IMR-90 (cell line): ENCODE measurements at regions not wholly inside any gene's neighbourhood (a gene's known extent, or its start where the extent isn't known, plus 50 kb on each side); places are given as distances from the start of the nearest gene placed in this dataset.

Experiments used
- ATAC-seq: fragments of 200-7000 bp; cut with Tn5 transposase; 2 replicates; pipeline ENCODE4 v1.9.1; 2020; ENCODE audit warnings: low read depth, mild to moderate bottlenecking, moderate library complexity
- BruUV-seq: library from RNA; stranded (reverse); fragments of 400-500 nt; replicated peaks from 2 replicates; lab custom pipeline; 2021; lab: Mats Ljungman, UMichigan
- CTCF ChIA-PET: fragments of 300-600 bp; formaldehyde crosslinking; extraction: SDS; loops from one replicate; lab custom pipeline; 2021; ENCODE audit warnings: antibody characterized with exemption; lab: Yijun Ruan, JAX
- POLR2A ChIA-PET: fragments of 300-600 bp; sonication (Branson Sonifier 250); formaldehyde crosslinking; loops from one replicate; lab custom pipeline; 2022; ENCODE audit warnings: antibody characterized with exemption; ENCODE audit not compliant: unreplicated experiment; lab: Charles Lee
- DNase-seq: peaks from one replicate; pipeline ENCODE4 v3.0.0; 2013
- H2AFZ ChIP-seq: replicated peaks from 2 replicates; pipeline ENCODE3; 2013; ENCODE audit warnings: low read length, mild to moderate bottlenecking; ENCODE audit not compliant: poor library complexity
- H2AK5ac ChIP-seq: 2 replicates; pipeline ENCODE4 v1.6.1; 2013; ENCODE audit warnings: low read depth, low read length, inconsistent platforms
- H2AK9ac ChIP-seq: replicated peaks from 2 replicates; pipeline ENCODE3; 2013; ENCODE audit warnings: mild to moderate bottlenecking, low read depth, low read length, moderate library complexity; ENCODE audit not compliant: poor library complexity
- H2BK120ac ChIP-seq: 2 replicates; pipeline ENCODE4 v1.6.1; 2013; ENCODE audit warnings: low read depth, low read length, inconsistent platforms
- H2BK15ac ChIP-seq: 3 replicates; pipeline ENCODE4 v1.6.1; 2013; ENCODE audit warnings: low read depth, low read length, inconsistent platforms
- H2BK20ac ChIP-seq: 2 replicates; pipeline ENCODE4 v1.6.1; 2013; ENCODE audit warnings: low read depth, mild to moderate bottlenecking, inconsistent platforms, low read length, moderate library complexity
- H2BK5ac ChIP-seq: 2 replicates; pipeline ENCODE4 v1.6.1; 2013; ENCODE audit warnings: mild to moderate bottlenecking, low read depth, low read length, inconsistent platforms; ENCODE audit not compliant: poor library complexity, severe bottlenecking
- H3K14ac ChIP-seq: replicated peaks from 2 replicates; pipeline ENCODE4 v1.6.1; 2013; ENCODE audit warnings: low read depth, low read length, inconsistent platforms
- H3K18ac ChIP-seq: 2 replicates; pipeline ENCODE4 v1.6.1; 2013; ENCODE audit warnings: low read depth, low read length, control low read depth
- H3K23ac ChIP-seq: 2 replicates; pipeline ENCODE4 v1.6.1; 2013; ENCODE audit warnings: low read depth, low read length, inconsistent platforms
- H3K27ac ChIP-seq: 2 replicates; pipeline ENCODE4 v1.5.1; 2013; ENCODE audit warnings: mild to moderate bottlenecking, control low read depth, low read length; ENCODE audit not compliant: insufficient read depth
- H3K27me3 ChIP-seq: 2 replicates; pipeline ENCODE4 v1.6.1; 2013; ENCODE audit warnings: low read length; ENCODE audit not compliant: control insufficient read depth, insufficient read depth
- H3K36me3 ChIP-seq: 2 replicates; pipeline ENCODE4 v1.6.1; 2013; ENCODE audit warnings: low read length, mixed read lengths; ENCODE audit not compliant: control insufficient read depth, insufficient read depth
- H3K4ac ChIP-seq: 2 replicates; pipeline ENCODE4 v1.6.1; 2013; ENCODE audit warnings: low read depth, low read length, inconsistent platforms
- H3K4me1 ChIP-seq: 2 replicates; pipeline ENCODE4 v1.6.1; 2013; ENCODE audit warnings: low read length, mixed read lengths; ENCODE audit not compliant: control insufficient read depth, insufficient read depth
- H3K4me2 ChIP-seq: 2 replicates; pipeline ENCODE4 v1.6.1; 2013; ENCODE audit warnings: low read depth, mild to moderate bottlenecking, control low read depth, low read length, moderate library complexity
- H3K4me3 ChIP-seq: 2 replicates; pipeline ENCODE4 v1.5.1; 2013; ENCODE audit warnings: low read depth, mild to moderate bottlenecking, control low read depth, low read length, moderate library complexity; ENCODE audit not compliant: insufficient read depth
- H3K56ac ChIP-seq: 2 replicates; pipeline ENCODE4 v1.6.1; 2013; ENCODE audit warnings: low read length, inconsistent platforms; ENCODE audit not compliant: insufficient read depth; ENCODE audit errors: extremely low read depth
- H3K79me1 ChIP-seq, 2 experiments: 2 replicates each; pipeline ENCODE4 v1.6.1; 2013; ENCODE audit warnings: low read length in 2 of 2, inconsistent platforms in 1 of 2, low read depth in 1 of 2
- H3K9ac ChIP-seq: 2 replicates; pipeline ENCODE4 v1.6.1; 2013; ENCODE audit warnings: low read depth, low read length, control low read depth
- H3K9me1 ChIP-seq: 2 replicates; pipeline ENCODE4 v1.6.1; 2013; ENCODE audit warnings: low read length, inconsistent platforms; ENCODE audit not compliant: insufficient read depth
- H3K9me3 ChIP-seq: 2 replicates; pipeline ENCODE4 v1.6.1; 2013; ENCODE audit warnings: low read length; ENCODE audit not compliant: control insufficient read depth, insufficient read depth
- H4K20me1 ChIP-seq: 2 replicates; pipeline ENCODE4 v1.6.1; 2013; ENCODE audit warnings: low read length, inconsistent platforms; ENCODE audit not compliant: insufficient read depth
- H4K5ac ChIP-seq: 2 replicates; pipeline ENCODE4 v1.6.1; 2013; ENCODE audit warnings: mild to moderate bottlenecking, low read depth, low read length, control low read depth
- H4K8ac ChIP-seq, 2 experiments: 2 replicates each; pipeline ENCODE4 v1.6.1; 2013; ENCODE audit warnings: low read depth in 2 of 2, low read length in 2 of 2, control low read depth in 1 of 2, inconsistent platforms in 1 of 2
- H4K91ac ChIP-seq: 2 replicates; pipeline ENCODE4 v1.6.1; 2013; ENCODE audit warnings: low read depth, low read length, inconsistent platforms; ENCODE audit not compliant: insufficient read depth
- BHLHE40 ChIP-seq: fragments of 150-350 bp; IDR thresholded peaks from 2 replicates; pipeline ENCODE4 v1.6.1; 2016; ENCODE audit warnings: mild to moderate bottlenecking, low read depth, low read length
- CEBPB ChIP-seq: IDR thresholded peaks from 2 replicates; pipeline ENCODE4 v1.6.1; 2012; ENCODE audit warnings: low read depth, low read length, improper control_type of control experiment
- CHD1 ChIP-seq: IDR thresholded peaks from 2 replicates; pipeline ENCODE4 v1.6.1; 2012; ENCODE audit warnings: low read depth, low read length, improper control_type of control experiment
- CTCF ChIP-seq: conservative IDR thresholded peaks from 2 replicates; pipeline ENCODE4 v1.5.1; 2012; ENCODE audit warnings: mild to moderate bottlenecking, low read depth, low read length, improper control_type of control experiment
- ELK1 ChIP-seq: fragments of 150-350 bp; IDR thresholded peaks from 2 replicates; pipeline ENCODE4 v1.6.1; 2016; ENCODE audit warnings: low read depth, mild to moderate bottlenecking, low read length, moderate library complexity, borderline replicate concordance
- FOS ChIP-seq: fragments of 150-350 bp; IDR thresholded peaks from 2 replicates; pipeline ENCODE4 v1.6.1; 2016; ENCODE audit warnings: low read depth, low read length
- MAFK ChIP-seq: IDR thresholded peaks from 2 replicates; pipeline ENCODE4 v1.6.1; 2012; ENCODE audit warnings: low read depth, low read length, improper control_type of control experiment
- MAZ ChIP-seq: IDR thresholded peaks from 2 replicates; pipeline ENCODE4 v1.6.1; 2012; ENCODE audit warnings: low read depth, mild to moderate bottlenecking, low read length, improper control_type of control experiment, moderate library complexity, borderline replicate concordance
- MXI1 ChIP-seq: IDR thresholded peaks from 2 replicates; pipeline ENCODE4 v1.6.1; 2012; ENCODE audit warnings: low read depth, mild to moderate bottlenecking, low read length, moderate library complexity, borderline replicate concordance
- POLR2A ChIP-seq: IDR thresholded peaks from 2 replicates; pipeline ENCODE4 v1.6.1; 2012; ENCODE audit warnings: mild to moderate bottlenecking, low read depth, low read length
- RCOR1 ChIP-seq: IDR thresholded peaks from 2 replicates; pipeline ENCODE4 v1.6.1; 2012; ENCODE audit warnings: mild to moderate bottlenecking, low read length, improper control_type of control experiment; ENCODE audit not compliant: insufficient replicate concordance
- RFX5 ChIP-seq: IDR thresholded peaks from 2 replicates; pipeline ENCODE4 v1.8.0; 2012; ENCODE audit warnings: low read depth, mild to moderate bottlenecking, low read length, moderate library complexity
- SMC3 ChIP-seq: fragments of 150-350 bp; IDR thresholded peaks from 2 replicates; pipeline ENCODE4 v1.6.1; 2016; ENCODE audit warnings: low read depth, mild to moderate bottlenecking, antibody characterized with exemption, low read length, moderate library complexity
- WGBS, 2 experiments: methylation state at CpG; one replicate each; pipeline versions ENCODE4 v1.1.5 to v1.1.7; 2013; ENCODE audit warnings: missing lambda C conversion rate in 2 of 2; ENCODE audit not compliant: insufficient read length in 1 of 2; ENCODE audit errors: extremely low coverage in 2 of 2; 5-methylcytosine and 5-hydroxymethylcytosine counted together
- dilution Hi-C: fragments of 300-500 bp; cut with HindIII; formaldehyde crosslinking; loops from one replicate; pipeline ENCODE4 v1.14.3; 2018; ENCODE audit warnings: low sequenced_read_pairs; ENCODE audit not compliant: unreplicated experiment
- in situ Hi-C: fragments of 300-500 bp; cut with MboI; formaldehyde crosslinking; loops from 3 replicates; pipeline ENCODE4 v1.14.3; 2019; ENCODE audit warnings: low sequenced_read_pairs, inconsistent platforms, mixed read lengths
- intact Hi-C: fragments of 100-400 bp; cut with micrococcal nuclease; formaldehyde crosslinking; loops from 2 replicates; pipeline ENCODE4 v1.10.0; 2022

GRCh38 chr9:92187989-92188714 lies 72.9 kb upstream of the SPTLC1 start (continued):
- no peak for TF ChIP-seq MXI1

GRCh38 chr9:92187390-92187789 lies 72.2 kb upstream of the SPTLC1 start:
- in situ Hi-C loops: no loop called here
- no peak for ATAC-seq
- no peak overlapping the region for H3K56ac ChIP-seq
- TF ChIP-seq FOS (no peak), POLR2A (no peak), SMC3 (no peak), RCOR1 (no peak), BHLHE40 (no peak), CHD1 (no peak), MAFK (no peak), ELK1 (no peak), CEBPB (no peak), CTCF (no peak), MAZ (no peak), RFX5 (no peak)

More at GRCh38 chr9:92187390-92187789, 72.2 kb upstream of the SPTLC1 start:
- no peaks in the 10 kb centered on the region for H3K27me3 ChIP-seq
- no peak overlapping the region for H3K27ac ChIP-seq
- peak overlapping the region; percentile 79; the same call in 1 of the 2 replicates for H3K14ac ChIP-seq
- peak overlapping the region; percentile 92 for H2BK5ac ChIP-seq
- peak overlapping the region; percentile 96 for H2BK120ac ChIP-seq
- no peak overlapping the region for H3K4me3 ChIP-seq
- ChIA-PET CTCF (no interaction called here), POLR2A (interaction anchor here (1.0 kb wide), 1 partner anchor 40 kb away, joined by 3 read pairs; no protein-coding TSS in a partner anchor)
- H4K20me1 ChIP-seq: no peaks in the 10 kb centered on the region; the same call in 1 of the 2 replicates
- no peaks in the 10 kb centered on the region for H3K79me1 ChIP-seq
- no peak overlapping the region for H2AFZ ChIP-seq
- H4K5ac ChIP-seq: peak overlapping the region; percentile 71
- no peaks in the 10 kb centered on the region for H3K36me3 ChIP-seq
- no peak for DNase-seq
- peak overlapping the region; percentile 95; the same call in 1 of the 2 replicates for H3K18ac ChIP-seq
- peak overlapping the region; percentile 91 for H2BK20ac ChIP-seq
- dilution Hi-C loops (no loop called here), intact Hi-C loops (no loop called here)
- H3K9me3 ChIP-seq: no peaks in the 10 kb centered on the region
- H2BK15ac ChIP-seq: peak overlapping the region; percentile 77; the same call in 2 of the 3 replicates
- 57% methylated on average over 1 of the region's 3 CpGs; no CpG with 5 or more reads in 1 of the 2 experiments for WGBS, 2 experiments
- H3K4ac ChIP-seq: peak overlapping the region; percentile 92
- no peak overlapping the region for H3K4me2 ChIP-seq
- H3K4me1 ChIP-seq: peaks cover 22% of the 10 kb centered on the region
- BruUV-seq: no TSS peak
- H3K9ac ChIP-seq: no peak overlapping the region
- 0 out of 2 replicates have a peak overlapping the region, but pooled peaks have one; percentile 65 for H3K23ac ChIP-seq
- H4K8ac ChIP-seq: peak overlapping the region; percentile 50 to 80; a peak in 3 of 4 replicates
- peak overlapping the region; percentile 99 for H2AK5ac ChIP-seq
- H2AK9ac ChIP-seq: no peak overlapping the region
- H3K9me1 ChIP-seq: peaks cover 15% of the 10 kb centered on the region
- peak overlapping the region; percentile 97 for H4K91ac ChIP-seq
